HG03066 (cell line): ENCODE measurements at regions not wholly inside any gene's neighbourhood (a gene's known extent, or its start where the extent isn't known, plus 50 kb on each side); places are given as distances from the start of the nearest gene placed in this dataset.

Experiments
- ATAC-seq: cut with Tn5 transposase; IDR thresholded peaks from one replicate; pipeline ENCODE4 v1.9.1; 2021; ENCODE audit warnings: low read depth; ENCODE audit not compliant: unreplicated experiment

GRCh38 chr6:153668758-153669157, 370.3 kb upstream of the OPRM1 start:
- no peak for ATAC-seq

- no peak for ATAC-seq
Measured at GRCh38 chr6:153662982-153663381, 376.1 kb upstream of the OPRM1 start.

GRCh38 chr6:153645326-153645725, 393.7 kb upstream of the OPRM1 start:
- no peak for ATAC-seq

- no peak for ATAC-seq
Measured at GRCh38 chr6:153644000-153644399, 395.0 kb upstream of the OPRM1 start.

- ATAC-seq, result no peak
Measured at GRCh38 chr6:153634416-153634815, 404.6 kb upstream of the OPRM1 start.

GRCh38 chr6:153625089-153625488, 414.0 kb upstream of the OPRM1 start:
- no peak for ATAC-seq

- ATAC-seq, result no peak
Measured at GRCh38 chr6:153624528-153624927, 414.5 kb upstream of the OPRM1 start.

- no peak for ATAC-seq
Measured at GRCh38 chr6:153623496-153623895, 415.5 kb upstream of the OPRM1 start.

GRCh38 chr6:153621491-153621890, 417.5 kb upstream of the OPRM1 start:
- ATAC-seq, result no peak

- no peak for ATAC-seq
Measured at GRCh38 chr6:153621070-153621469, 418.0 kb upstream of the OPRM1 start.

GRCh38 chr6:153618371-153619322, 420.4 kb upstream of the OPRM1 start:
- ATAC-seq, result no peak

- ATAC-seq, result no peak
Measured at GRCh38 chr6:153616506-153616905, 422.5 kb upstream of the OPRM1 start.

GRCh38 chr6:153613719-153614455, 425.2 kb upstream of the OPRM1 start:
- ATAC-seq, result no peak

GRCh38 chr6:153602401-153602800, 436.6 kb upstream of the OPRM1 start:
- ATAC-seq, result no peak

- no peak for ATAC-seq
Measured at GRCh38 chr6:153599901-153600300, 439.1 kb upstream of the OPRM1 start.

- no peak for ATAC-seq
Measured at GRCh38 chr6:153595903-153596302, 443.1 kb upstream of the OPRM1 start.

- ATAC-seq, result no peak
Measured at GRCh38 chr6:153594871-153595270, 444.2 kb upstream of the OPRM1 start.

GRCh38 chr6:153591159-153591558, 447.9 kb upstream of the OPRM1 start:
- ATAC-seq, result peak; percentile 59

- no peak for ATAC-seq
Measured at GRCh38 chr6:153590411-153590810, 448.6 kb upstream of the OPRM1 start.

GRCh38 chr6:153588330-153588729, 450.7 kb upstream of the OPRM1 start:
- no peak for ATAC-seq

GRCh38 chr6:153583685-153584084, 452.6 kb upstream of the RGS17 start:
- ATAC-seq, result no peak

- ATAC-seq, result no peak
Measured at GRCh38 chr6:153580776-153581175, 449.7 kb upstream of the RGS17 start.
